GM19397 (cell line): ENCODE measurements at regions not wholly inside any gene's neighbourhood (a gene's known extent, or its start where the extent isn't known, plus 50 kb on each side); places are given as distances from the start of the nearest gene placed in this dataset.
"Not testable (repeated sequence)": the region's sequence is repeated elsewhere in the genome, so short reads cannot be mapped to it uniquely, and the experiment has no call there.

Experiments
- ATAC-seq: cut with Tn5 transposase; IDR thresholded peaks from one replicate; pipeline ENCODE4 v1.9.1; 2021; ENCODE audit warnings: mild to moderate bottlenecking, moderate library complexity; ENCODE audit not compliant: unreplicated experiment

DNA sequence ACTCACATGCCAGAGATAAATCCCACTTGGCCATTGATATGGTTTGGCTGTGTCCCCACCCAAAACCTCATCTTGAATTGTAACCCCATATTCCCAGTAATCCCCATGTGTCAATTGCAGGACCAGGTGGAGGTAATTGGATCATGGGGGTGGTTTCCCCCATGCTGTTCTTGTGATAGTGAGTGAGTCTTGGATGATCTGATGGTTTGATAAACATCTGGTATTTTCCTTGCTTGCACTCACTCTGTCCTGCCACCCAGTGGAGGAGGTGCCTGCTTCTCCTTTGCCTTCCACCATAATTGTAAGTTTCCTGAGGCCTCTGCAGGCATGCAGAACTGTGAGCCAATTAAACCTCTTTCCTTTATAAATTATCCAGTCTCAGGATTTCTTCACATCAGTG lies 50.4 kb upstream of the B3GAT2 start:
- ATAC-seq = not testable (repeated sequence)

- no peak for ATAC-seq
Observed at GRCh38 chr6:71011871-71012371, 55.1 kb upstream of the B3GAT2 start.

GRCh38 chr6:71012866-71013469 lies 56.1 kb upstream of the B3GAT2 start:
- ATAC-seq = peak; percentile 78

DNA sequence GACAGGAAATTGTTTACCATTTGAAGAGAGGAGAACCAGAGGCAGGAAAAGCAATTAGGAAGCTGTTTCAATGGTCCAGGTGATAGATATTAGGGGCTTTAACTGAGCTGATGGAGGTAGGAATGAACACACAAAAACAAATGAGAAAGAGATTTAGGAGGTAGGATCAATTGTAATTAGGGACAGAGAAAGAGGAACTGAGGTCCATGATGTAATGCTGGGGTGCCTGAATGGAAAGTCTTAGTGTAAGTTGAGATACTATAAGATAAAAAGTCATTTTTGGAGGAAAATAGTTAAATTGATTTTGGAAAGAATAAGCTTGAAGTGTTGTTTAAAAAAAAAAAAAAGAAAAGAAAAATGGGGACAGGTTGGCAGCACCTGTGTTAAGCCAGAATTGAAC lies 58.5 kb upstream of the B3GAT2 start:
- ATAC-seq = no peak

DNA sequence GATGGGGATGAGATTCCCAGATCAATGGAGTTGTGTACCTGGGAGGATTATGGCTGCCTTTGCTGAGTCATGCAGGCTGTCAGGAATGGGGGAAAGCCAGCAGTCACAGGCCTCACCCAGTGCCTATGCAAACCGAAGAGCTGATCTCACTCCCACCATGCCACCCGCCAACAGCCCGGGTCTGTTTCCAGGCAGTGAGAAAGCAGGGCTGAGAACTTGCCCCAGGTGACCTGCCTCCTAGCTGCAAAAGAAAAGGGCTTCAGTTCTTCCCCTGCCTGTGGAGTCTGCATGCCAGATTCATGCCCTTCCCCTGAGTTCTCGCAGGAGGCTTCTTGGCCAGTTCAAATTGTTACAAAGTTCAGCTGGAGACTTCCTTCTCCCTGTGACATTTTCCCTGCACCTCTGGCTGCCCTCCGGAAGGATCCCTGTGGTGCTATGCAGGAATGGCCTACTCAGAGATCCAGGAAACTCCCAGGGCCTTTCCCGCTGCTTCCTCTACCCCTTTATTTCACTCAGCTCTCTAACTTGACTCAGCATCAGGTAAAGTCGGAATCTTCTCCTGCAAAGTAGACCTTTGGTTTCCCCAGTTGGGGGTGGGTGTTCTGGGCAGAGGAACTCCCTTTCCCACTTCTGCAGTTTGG lies 71.5 kb upstream of the B3GAT2 start:
- no peak for ATAC-seq

GRCh38 chr6:71028877-71029252 lies 72.0 kb upstream of the B3GAT2 start:
- no peak for ATAC-seq

GRCh38 chr6:71029555-71029954 lies 72.7 kb upstream of the B3GAT2 start:
- ATAC-seq = no peak

GRCh38 chr6:71031912-71032311 lies 75.1 kb upstream of the B3GAT2 start:
- ATAC-seq = no peak

DNA sequence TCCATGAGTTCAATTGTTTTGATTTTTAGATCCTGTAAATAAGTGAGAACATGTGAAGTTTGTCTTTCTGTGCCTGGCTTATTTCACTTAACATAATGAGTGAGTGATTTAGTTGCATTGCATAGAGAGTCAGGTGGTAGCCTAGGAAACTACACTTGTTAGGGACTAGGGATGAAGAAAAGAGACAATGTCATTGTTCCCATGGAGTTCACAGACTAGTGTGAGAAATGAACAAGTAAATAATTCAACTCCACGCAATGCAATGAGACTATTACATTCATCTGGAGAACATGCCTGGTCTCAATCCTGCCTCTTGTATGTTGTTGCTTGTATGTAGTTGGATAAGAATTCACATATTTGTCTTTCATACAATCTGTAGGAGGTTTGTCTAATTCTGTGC lies 76.3 kb upstream of the B3GAT2 start:
- ATAC-seq = no peak

DNA sequence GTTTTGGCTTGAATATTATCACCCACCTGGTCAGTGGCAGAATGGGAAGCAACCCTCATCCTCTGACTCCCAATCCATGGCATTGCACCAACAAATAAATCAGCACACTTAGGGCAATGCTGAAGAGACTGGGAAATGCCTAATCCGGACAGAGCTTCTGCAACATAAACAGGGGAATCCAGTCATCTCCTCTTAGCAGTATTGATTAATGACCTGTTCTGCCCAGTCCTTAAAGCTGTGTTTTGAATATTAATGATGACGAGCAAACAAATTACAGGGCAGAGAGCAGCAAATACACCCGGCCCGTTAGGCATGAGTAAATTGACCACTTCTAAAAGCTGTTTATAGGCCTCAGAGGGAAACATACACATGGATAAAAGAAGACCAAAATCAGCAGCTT lies 77.0 kb upstream of the B3GAT2 start:
- no peak for ATAC-seq

DNA sequence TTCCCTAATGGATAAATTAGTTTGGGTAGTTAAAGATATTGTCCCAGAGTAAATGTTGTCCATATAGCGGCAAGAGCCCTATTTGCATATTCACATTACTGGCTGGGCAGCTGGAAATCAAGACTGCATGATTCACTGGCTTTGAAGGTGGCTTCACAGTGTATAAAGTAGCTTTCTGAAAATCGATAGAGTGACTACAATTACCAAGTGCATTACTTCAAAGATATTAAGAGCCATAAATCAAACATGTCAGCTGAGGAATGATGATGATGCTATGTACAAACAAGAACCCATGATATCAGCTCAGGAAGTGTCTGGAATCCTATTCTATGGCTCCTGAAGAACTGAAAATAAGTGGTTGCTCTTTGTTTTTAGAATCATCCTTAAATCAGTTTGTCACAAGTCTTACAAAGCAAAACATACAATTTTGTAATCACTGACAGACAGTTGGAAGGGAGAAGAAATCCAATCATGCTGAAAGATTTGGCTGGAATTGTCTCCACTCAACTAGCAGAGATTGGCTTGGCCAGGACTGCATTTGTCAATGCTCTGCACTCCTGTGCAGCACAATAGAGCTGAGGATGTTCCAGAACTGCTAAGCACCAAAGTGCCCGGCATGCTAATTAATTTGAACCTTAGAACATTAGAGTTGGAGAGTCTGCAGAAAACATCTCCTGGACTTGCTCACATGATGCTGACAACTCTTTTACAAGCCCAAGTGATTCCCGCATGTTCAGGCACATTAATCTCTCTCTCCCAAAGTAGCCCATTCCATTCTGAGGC lies 77.9 kb upstream of the B3GAT2 start:
- no peak for ATAC-seq

- no peak for ATAC-seq
Observed at GRCh38 chr6:71035871-71036270, 79.0 kb upstream of the B3GAT2 start.

DNA sequence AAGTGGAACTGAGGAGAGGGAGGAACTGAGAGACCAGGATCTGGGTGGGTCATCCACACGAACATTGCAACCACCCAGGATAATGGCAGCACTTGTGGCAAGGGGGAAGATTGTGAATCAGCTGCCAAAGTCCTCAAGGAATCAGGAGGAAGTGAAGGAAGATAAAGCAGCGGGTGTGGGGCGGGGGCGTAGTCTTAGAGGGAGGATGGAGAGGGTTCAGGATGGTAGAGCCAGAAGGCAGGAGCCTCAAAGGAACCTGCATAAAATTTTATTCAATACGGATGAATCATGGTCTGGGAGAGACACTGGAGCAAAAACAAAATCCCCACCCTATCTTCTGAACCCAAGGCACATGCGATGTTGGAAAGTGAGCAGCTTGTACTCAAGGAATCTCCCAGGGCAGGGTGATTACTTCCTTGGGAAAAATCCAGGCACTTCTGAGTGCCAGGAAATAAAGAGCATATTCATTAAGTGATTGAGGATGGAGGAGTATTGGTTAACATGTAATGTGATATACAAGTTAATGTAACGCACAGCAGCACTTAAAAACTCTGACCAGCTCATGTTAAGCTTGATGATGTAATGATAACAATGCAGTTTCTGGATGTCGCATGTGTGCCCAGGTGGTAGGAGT lies 82.0 kb upstream of the B3GAT2 start:
- ATAC-seq = no peak

DNA sequence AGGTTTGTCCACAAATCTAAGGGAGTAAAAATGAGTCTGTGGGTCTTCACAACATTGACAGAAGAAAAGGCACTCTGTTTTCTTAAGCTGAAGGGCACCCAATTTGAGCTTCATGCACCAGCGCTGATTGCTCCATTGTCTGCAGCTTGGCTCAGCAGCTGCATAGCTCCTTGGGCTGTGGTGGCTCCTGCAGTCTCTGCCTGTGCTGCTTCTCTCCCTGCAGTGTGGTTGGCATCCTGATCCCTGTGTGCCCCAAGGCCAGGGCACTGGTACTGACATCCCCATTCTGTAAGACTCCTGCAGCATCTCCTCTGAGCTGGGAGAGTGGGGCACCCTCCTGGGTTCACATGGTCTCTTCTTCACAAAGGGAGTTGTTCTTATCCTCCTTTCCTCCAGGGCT lies 83.2 kb upstream of the B3GAT2 start:
- no peak for ATAC-seq

DNA sequence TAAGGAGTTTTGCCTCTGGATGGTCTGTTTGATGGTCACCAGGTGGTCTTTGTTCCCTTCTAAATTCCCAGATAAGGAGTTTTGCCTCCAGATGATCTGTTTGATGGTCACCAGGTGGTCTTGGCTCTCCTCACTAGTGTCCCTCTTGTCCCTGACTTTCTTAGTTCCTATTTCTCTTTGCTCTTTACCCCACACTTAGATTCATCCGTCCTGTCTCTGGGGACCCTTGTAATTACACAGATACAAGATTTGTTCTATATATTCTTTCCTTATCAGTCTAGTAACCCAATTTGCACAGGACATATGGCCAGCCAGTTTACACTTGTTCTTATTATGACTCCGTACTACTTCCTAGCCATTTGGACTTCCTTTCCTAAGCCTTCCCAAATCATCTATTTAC lies 84.0 kb upstream of the B3GAT2 start:
- no peak for ATAC-seq

GRCh38 chr6:71043902-71044301 lies 87.0 kb upstream of the B3GAT2 start:
- ATAC-seq = no peak

- no peak for ATAC-seq
Observed at GRCh38 chr6:71044753-71045152, 87.9 kb upstream of the B3GAT2 start.

- ATAC-seq = no peak
Observed at GRCh38 chr6:71045296-71045695, 88.4 kb upstream of the B3GAT2 start.

DNA sequence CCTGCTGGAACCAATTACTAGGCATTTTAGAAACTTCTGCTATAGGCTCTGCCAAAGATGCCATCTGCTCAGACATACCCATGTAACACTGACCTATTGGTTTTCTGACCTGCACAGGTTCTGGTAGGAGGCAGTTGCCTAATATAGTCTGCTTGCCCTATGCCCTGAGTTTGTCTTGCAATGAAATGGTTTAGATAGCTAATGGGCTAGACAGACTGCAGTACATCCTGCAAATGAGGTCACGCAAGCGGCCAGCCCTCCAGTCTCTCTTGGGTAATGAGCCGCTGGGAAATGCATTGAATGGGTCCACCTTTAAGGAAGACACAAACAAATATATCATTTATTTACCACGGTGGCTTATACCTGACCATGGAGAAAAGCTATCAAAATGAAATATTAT lies 90.6 kb upstream of the B3GAT2 start:
- no peak for ATAC-seq

DNA sequence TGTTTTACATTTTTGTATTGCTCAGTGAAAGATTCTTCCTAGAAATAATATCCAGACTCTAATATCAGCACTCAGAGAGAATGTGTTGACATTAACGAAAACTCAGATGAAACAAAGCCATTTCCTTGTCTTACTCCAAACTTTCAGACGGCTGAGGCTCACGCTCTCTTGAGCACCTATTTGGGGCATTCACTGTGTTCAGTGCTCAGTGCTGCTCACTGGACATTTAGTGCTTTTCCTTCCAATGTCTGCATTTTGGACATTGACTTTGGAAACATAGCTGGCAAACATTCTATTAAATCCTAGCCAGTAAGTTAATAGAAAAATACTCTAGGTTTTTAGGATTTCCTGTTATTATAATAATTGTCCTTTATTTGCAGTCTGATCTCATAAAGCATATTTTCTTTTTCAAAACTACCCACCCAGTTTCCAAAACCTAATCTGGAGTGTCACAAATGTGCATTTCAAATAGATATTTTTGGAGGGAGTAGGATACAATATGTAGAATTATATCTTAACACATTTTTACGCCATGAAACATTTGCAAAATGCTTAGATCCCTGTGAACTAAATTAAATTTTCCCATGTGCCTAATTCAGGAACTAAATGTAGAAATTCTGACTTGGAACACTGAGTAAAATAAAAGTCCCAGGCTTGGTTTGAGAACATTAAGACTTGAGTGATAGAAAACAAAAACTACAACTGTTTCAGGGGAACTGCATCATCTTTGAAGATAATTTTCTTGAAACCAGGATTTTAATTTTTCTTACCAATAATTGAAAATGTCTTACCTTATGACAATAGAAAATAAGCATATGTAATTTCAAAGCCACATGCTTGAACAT lies 91.7 kb upstream of the B3GAT2 start:
- no peak for ATAC-seq
